GM21515 (cell line): ENCODE measurements at regions not wholly inside any gene's neighbourhood (a gene's known extent, or its start where the extent isn't known, plus 50 kb on each side); places are given as distances from the start of the nearest gene placed in this dataset.
"Not testable (repeated sequence)": the region's sequence is repeated elsewhere in the genome, so short reads cannot be mapped to it uniquely, and the experiment has no call there.

Source experiments
- ATAC-seq: cut with Tn5 transposase; IDR thresholded peaks from one replicate; pipeline ENCODE4 v1.9.1; 2021; ENCODE audit not compliant: unreplicated experiment

DNA sequence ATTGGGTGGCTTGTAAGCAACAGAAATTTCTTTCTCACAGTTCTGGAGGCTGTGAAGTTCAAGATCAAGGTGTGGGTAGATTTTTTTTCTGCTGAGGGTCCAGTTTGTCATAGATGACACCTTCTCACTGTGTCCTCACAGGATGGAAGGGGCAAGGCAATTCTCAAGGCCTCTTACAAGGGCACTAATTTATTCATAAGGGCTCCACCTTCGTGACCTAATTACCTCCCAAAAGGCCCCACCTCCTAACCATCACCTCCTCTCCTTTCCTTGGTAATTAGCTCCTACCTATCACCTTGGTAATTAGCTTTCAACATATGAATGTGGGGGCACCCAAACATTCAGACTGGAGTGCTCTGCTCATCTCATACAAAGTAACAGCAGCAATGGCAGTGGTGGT lies 92.3 kb upstream of the CD44 start:
- ATAC-seq = no peak

DNA sequence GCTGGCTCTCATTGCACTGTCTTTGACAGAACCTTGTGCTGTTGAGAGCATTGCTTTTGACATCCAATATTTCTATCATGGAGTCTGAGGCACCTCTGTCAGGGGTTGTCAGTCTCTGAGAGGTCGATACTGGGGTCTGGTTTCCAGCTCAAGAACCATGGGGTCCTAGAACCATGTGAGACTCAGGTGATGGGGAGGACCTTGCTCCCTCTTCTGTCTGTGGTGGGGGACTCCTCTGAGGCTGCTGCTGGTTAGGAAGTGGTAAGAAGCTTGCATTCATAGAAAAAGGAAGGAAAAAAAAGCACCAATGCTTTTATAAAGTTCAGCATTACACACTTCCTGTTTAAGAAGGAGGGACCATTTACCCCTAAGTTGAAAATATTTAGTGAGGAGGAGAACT lies 91.8 kb upstream of the CD44 start:
- ATAC-seq = no peak

DNA sequence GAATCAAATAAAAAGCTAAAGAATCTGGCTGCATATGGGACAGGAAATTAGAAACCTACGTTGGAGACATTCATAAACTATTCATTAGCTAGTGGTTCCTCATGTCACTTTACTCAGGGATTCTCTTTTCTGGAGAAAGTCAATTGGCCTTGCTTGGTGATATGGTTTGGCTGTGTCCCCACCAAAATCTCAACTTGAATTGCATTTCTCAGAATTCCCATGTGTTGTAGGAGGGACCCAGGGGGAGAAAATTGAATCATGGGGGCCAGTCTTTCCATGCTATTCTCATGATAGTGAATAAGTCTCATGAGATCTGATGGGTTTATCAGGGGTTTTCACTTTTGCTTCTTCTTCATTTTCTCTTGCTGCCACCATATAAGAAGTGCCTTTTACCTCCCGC lies 91.2 kb upstream of the CD44 start:
- ATAC-seq = no peak

DNA sequence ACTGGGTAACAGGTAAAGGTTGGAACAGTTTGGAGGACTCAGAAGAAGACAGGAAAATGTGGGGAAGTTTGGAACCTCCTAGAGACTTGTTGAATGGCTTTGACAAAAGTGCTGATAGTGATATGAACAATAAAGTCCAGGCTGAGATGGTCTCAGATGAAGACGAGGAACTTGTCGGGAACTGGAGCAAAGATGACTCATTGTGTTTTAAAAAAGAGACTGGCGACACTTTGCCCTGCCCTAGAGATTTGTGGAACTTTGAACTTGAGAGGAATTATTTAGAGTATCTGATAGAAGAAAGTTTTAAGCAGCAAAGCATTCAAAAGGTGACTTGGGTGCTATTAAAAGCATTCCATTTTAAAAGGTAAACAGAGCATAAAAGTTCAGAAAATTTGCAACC lies 90.6 kb upstream of the CD44 start:
- ATAC-seq = not testable (repeated sequence)

DNA sequence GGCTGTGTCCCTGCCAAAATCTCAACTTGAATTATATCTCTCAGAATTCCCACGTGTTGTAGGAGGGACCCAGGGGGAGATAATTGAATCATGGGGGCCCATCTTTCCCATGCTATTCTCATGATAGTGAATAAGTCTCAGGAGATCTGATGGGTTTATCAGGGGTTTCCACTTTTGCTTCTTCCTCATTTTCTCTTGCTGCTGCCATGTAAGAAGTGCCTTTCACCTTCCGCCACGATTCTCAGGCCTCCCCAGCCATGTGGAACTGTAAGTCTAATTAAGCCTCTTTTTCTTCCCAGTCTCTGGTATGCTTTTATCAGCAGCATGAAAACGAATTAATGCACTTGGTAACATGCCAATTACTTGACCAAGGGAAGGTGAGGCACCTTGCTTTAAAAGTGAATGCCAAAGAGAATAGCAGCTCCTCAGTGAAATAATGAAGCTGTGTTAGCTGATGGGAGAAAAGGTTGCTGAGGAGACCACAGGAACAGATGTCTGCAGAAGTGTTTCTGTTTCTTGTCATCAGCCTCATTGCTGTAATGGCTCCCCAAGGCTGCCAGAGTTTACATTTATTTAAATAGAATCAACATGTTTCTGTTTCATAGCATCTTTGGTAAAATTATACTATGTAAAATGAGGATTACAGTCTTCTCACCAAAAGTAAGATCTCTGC lies 89.0 kb upstream of the CD44 start:
- ATAC-seq = peak; percentile 50

DNA sequence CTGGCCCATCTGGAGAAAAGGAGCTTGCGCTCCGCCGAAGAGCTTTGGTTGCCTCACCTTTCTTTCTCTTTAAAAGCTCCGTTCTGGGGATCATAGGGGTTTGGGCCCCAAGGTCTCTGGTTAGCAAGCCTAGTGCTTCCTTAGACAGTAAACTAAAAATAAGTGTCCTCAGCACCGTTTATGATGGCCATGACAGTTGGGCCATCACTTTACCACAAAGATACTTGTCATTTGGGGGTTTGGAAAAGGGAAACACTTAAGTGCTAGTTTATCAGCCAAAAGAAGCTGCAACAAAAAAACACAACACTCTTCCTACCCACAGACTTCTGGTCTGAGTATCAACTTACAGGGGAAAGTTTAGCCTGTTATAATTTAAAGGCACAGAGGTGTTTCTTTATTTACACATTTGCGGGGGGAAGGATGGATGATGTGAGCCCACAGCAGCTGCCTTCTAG lies 88.4 kb upstream of the CD44 start:
- ATAC-seq = peak; percentile 20

DNA sequence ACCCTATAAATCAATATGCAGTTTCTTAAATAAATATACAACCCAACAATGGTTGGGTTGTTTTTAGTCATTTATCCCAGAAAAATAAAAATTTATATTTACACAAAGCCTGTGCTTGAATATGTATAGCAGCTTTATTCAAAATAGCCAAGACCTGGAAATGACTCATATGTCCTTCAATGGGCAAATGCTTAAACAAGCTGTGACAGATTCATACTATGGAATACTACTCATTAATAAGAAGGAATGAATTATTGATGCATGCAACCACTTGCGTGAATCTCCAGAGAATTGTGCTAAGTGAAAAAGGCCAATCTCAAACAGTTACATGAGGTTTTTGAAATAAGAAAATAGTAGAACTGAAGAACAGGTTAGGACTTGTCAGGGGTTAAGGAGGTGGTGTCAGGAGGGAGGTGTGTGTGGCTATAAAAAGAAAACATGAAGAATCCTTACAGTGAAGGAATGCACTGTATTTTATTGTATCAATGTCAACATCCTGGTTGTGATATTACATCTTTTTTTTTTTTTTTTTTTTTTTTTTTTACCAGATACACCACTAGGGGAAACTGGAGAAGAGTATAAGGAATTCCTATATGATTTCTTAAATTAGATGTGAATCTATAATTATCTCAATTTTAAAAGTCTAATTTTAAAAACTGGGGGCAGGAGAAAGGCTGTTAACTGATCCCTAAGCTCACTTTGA lies 82.4 kb upstream of the CD44 start:
- no peak for ATAC-seq

DNA sequence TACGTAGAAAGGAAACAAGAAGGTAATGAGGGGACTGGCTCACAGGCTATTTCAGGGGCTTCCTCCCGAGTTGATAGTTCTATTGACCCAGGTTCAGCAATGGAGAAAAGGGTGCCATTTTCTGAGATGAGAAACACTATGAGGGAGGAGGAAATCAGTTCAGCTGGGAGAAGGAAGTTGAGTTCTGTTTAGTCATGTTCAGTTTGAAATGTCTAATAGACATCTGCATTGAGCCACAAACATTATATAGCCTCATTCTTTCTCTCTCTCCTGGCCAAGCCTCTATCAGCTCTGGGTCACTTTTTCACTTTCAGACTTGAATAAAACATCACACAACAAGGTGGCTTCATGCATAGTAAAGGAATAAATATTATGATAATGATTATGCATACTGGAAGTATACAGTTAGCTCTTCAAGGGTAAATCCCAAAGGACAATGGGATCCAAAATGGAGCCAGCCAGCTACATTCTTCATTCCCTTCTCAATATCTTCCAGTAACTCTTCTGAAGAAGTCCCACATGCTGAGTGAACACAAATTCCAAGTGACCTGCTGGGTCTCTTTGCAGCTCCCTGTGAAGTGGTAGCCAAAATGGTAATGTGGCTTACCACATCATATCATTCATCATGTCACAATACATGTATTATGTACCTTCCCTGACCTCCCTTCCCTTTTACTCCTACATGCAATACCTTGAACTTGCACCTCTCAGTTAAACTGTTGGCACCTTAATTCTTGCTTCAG lies 80.9 kb upstream of the CD44 start:
- no peak for ATAC-seq

DNA sequence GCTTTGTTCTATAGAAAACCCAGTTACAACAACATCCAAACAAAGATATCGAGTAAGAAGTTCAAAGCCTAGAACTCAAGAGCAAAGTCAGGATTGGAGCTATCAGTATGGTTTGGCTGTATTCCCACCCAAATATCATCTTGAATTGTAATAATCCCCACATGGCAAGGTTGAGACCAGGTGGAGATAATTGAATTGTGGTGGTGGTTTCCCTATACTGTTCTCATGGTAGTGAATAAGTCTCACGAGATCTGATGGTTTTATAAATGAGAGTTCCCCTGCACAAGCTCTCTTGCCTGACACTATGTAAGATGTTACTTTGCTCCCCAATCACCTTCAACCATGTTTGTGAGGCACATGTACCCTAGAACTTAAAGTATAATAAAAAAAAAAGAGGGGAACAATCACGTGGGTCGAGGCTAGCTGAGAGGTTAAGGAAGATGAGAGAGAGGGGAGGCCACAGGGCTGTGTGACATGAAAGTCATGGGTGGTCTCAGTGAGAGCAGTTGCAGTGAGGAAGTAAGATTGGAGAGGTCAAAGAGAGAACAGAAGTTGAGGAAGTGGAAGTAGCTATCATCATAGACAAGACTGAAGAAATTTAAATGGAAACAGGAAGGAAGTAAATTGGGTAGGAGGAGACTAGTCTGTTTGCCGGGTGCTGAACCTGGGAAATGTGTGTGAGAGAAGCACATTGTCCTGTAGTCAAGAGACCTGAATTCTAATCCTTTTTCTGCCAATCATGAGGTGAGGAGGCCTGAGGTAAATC lies 80.1 kb upstream of the CD44 start:
- ATAC-seq = no peak

DNA sequence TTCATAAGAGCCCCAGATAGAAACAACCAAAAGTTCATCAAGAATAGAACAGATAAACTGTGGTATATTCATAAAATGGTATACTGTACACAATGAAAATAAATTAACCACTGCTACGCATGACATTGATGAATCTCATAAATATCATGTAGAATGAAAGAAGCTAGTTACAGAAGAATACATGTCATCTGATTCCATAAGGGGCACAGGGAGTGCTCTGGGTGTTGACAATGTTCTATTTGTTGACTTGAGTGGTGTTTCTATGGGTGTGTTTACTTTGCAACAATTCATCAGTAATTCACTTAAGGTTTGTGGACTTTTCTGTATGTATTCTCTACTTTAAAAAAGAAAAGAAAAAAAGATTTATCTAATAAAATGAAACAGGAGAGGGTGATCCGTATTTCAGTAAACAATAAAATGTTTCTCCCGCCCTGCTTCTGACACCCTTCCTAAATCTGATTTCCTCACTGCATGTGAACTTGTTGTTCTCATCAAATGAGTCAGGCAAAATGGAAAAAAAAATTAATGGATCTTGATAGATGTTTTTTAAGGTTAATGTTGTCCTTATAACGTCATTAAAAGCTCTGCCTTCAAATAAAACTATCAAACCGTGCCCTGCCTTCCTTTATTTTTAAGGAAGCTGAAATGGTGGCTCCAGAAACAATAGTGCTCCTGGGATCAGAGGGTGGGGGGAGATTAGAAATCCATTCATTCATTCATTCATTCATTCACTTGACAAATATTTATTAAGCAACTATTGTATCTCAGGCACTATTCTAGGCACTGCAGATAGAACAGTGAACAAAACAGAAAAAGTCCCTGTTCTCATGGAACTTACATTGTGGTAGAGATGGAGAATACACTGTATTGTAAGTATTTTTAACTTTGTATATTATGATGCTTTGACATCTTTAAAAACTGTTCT lies 77.2 kb upstream of the CD44 start:
- no peak for ATAC-seq

DNA sequence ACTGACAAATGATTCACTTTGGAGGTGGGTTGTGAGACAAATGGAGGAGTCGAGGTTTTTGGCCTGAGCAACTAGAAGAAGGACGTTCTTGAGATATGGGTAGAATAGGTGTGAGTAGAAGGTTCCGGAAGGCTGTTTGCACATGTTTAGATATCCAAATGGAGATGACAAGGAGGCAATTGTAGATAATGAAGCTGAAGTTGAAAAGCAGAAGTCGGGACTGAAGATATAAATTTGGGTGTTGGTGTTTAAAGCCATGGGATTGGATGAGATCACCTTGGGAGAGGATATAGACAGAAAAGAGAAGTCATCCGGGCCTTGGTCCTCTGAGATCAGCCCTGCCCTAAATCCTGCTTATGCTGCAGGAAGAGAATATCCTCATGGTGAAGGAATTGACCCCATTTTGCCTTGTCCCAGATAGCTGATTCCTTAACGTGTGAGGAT lies 75.5 kb upstream of the CD44 start:
- ATAC-seq = no peak

DNA sequence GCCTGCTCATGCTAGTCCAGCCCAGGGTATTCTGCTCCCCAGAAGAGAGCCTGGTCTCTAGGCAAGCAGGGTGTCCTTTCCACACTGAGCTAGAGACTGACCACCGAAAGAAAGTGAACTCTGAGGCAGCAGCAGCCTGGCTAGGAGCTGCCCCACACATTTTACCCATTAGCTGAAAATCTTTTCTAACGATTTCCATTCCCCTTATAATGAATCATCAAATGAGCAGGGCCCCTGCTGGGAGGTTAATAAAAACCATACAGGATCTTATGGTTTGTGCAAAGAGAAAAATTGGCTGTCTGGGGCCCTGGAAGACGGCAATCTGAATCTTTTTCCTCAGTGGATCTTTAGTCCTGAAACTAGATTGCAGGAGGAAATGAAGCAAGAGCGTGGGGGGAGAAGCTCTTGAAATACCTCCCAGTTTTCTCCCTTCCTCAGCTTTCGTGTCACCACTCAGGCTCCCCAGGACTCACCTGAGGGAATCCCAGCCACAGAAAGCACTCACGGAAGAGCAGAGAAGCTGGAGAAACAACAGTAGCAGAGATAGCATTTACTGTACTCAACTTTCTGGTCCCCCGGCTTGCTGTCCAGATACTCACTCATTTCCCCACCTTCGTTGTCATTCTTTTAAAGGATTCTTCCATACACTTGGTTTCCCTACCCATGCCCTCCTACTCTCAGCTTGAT lies 74.7 kb upstream of the CD44 start:
- no peak for ATAC-seq

DNA sequence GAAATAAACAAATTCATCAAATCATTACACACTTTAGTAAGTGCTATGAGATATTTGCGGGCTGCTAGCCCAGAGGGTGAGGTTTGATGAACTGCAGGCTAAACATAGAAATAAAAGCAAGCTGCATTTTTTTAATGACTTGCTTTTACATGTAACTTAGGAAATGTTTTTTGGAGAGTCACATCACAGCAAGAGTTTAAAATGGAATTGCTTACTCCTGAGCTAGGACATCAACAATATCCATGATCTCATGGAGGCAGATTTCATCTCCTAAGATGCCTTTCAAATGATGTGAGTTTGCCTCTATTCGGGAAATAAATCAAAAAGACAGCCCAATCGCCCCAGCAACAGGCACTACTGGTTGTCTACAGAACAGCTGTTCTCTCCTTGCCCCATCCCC lies 73.4 kb upstream of the CD44 start:
- ATAC-seq = no peak

DNA sequence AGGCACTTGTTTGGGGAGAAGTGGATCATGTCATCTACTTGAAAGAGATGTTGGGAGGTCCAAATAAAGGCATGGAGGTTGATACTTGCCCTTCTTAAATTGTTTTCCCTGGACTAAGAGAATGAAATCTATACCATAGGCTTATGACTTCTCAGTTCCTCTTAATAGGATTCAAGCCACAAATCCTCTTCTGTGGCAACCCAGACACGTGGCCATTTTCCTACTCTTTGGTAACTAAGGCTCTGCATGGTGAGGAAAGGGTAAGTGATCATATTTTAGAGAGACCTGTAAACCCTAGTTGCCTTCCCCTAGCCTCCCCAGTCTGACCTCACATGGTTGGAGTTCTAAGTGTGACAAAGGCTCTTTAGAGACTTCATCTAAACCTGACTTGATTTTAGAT lies 72.9 kb upstream of the CD44 start:
- no peak for ATAC-seq

DNA sequence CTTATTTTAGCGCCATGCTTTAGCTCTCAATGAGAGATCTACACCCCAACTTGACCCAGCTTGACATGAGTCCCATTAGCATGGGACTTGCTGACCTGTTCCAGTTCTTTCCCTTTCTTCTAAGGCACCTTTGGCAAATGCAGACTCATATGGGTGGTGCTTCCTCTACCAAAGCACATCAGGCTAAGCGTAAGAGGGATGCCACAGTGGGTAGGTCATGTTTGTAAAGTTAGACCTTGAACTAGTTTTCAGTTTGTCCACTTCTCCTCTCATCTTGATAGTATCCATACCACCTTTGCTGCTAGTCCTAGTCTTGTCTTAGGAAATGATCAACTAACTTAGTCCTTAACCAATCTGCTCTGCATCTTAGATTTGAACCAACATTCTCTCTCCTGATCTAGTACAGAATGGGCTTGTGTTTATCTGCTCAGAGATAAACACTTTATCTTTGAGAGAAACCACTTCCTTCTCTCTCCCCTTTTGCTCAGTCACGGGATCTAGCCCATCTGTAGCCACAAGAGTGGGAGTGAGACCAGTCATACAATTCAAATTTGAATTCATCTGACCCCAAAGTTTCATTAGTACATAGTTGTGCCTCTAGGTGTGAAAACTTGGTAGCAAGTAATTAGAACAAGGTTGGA lies 72.1 kb upstream of the CD44 start:
- ATAC-seq = peak; percentile 69

DNA sequence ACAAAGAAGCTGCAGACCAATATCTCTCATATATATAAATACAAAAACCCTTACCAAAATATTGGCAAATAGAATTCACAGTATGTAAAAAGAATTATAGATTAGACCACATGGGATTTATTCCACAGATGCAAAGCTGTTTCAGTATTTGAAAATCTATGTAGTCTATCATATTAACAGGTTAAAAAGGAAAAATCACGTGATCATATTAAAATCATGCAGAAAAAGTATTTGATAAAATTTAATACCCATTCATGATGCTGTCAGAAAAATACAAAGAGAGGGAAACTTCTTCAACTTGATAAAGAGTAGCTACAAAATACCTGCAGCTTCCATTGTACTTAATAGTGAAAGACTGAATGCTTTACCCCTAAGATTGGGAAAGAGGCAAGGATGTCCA lies 67.2 kb upstream of the CD44 start:
- no peak for ATAC-seq

DNA sequence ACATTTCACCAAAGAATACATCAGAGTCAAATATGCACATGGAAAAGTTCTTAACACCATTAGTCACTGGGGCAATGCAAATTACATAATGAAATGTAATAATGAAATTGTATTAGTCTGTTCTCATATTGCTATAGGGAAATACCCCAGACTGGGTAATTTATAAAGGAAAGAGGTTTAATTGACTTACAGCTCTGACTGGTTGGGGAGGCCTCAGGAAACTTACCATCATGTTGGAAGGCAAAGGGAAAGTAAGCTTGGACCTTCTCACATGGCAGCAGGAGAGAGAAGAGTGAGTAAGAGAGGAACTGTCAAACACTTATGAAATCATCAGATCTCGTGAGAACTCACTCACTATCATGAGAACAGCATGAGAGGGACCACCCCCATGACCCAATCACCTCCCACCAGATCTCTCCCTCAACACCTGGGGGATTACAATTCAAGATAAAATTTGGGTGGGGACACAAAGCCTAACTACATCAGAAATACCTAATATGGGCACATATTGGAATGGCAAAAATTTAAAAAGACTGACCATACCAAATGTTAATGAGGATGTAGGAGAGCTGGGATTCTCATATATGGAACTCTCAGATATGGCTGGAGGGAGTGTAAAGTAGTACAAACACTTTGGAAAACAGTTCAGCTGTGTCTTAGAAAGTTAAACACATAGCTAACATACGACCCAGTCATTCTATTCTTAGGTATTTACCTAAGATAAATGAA lies 65.1 kb upstream of the CD44 start:
- no peak for ATAC-seq
